ENCODE measurements at regions not wholly inside any gene's neighbourhood (a gene's known extent, or its start where the extent isn't known, plus 50 kb on each side); places are given as distances from the start of the nearest gene placed in this dataset.

- Histone ChIP-seq H3K36me3 (ENCODE audit: insufficient read depth, low read length) (no peaks in the 10 kb centered on the region), H3K9me3 (ENCODE audit: low read length) (no peaks in the 10 kb centered on the region), H3K27ac (ENCODE audit: low read length) (no peak overlapping the region), H3K9me2 (ENCODE audit: insufficient read depth, low read length) (no peaks in the 10 kb centered on the region), H3K4me3 (ENCODE audit: low read length) (no peak overlapping the region), H3F3A (ENCODE audit: insufficient read depth, low read length, poor library complexity, severe bottlenecking) (no peaks in the 10 kb centered on the region), H3K79me2 (replicated peaks; ENCODE audit: insufficient read depth, low read length) (no peaks in the 10 kb centered on the region), H2AFZ (ENCODE audit: low read depth, low read length) (no peak overlapping the region), H4K20me1 (ENCODE audit: insufficient read depth) (no peaks in the 10 kb centered on the region), H3K9ac (ENCODE audit: low read length) (no peak overlapping the region), H3K27me3 (ENCODE audit: insufficient read depth, low read depth, low read length) (no peaks in the 10 kb centered on the region), H3K4me2 (ENCODE audit: low read length) (no peak overlapping the region)
- TF ChIP-seq MXI1 (conservative IDR thresholded peaks at IDR 0.05; ENCODE audit: poor library complexity, severe bottlenecking) (no peak), CTCF (IDR thresholded peaks at IDR 0.05; ENCODE audit: poor library complexity, severe bottlenecking) (no peak), RAD21 (conservative IDR thresholded peaks at IDR 0.05) (no peak), POLR2AphosphoS5 (IDR thresholded peaks at IDR 0.05) (no peak), EP300 (conservative IDR thresholded peaks at IDR 0.05; ENCODE audit: poor library complexity, severe bottlenecking) (no peak), TAF1 (IDR thresholded peaks at IDR 0.05; ENCODE audit: low read depth) (no peak), EZH2 (IDR thresholded peaks at IDR 0.05; ENCODE audit: borderline replicate concordance, insufficient read depth, low read length, poor library complexity, severe bottlenecking) (no peak), REST (IDR thresholded peaks at IDR 0.05; ENCODE audit: borderline replicate concordance) (no peak), SMC3 (conservative IDR thresholded peaks at IDR 0.05; ENCODE audit: poor library complexity) (no peak)
Measured at GRCh38 chr7:152989889-152990380, 230.4 kb downstream of the ACTR3B start.

GRCh38 chr7:152998420-152998819 lies 238.9 kb downstream of the ACTR3B start:
- H3F3A ChIP-seq (ENCODE audit: insufficient read depth, low read length, poor library complexity, severe bottlenecking) = no peaks in the 10 kb centered on the region
- H3K9ac ChIP-seq (ENCODE audit: low read length) = no peak overlapping the region
- H3K27ac ChIP-seq (ENCODE audit: low read length) = no peak overlapping the region
- H3K79me2 ChIP-seq (replicated peaks; ENCODE audit: insufficient read depth, low read length) = no peaks in the 10 kb centered on the region
- no peaks in the 10 kb centered on the region for H3K36me3 ChIP-seq (ENCODE audit: insufficient read depth, low read length)
- H3K9me3 ChIP-seq (ENCODE audit: low read length) = no peaks in the 10 kb centered on the region
- no peaks in the 10 kb centered on the region for H3K27me3 ChIP-seq (ENCODE audit: insufficient read depth, low read depth, low read length)
- H3K9me2 ChIP-seq (ENCODE audit: insufficient read depth, low read length) = no peaks in the 10 kb centered on the region
- TF ChIP-seq EZH2 (IDR thresholded peaks at IDR 0.05; ENCODE audit: borderline replicate concordance, insufficient read depth, low read length, poor library complexity, severe bottlenecking) (no peak), REST (IDR thresholded peaks at IDR 0.05; ENCODE audit: borderline replicate concordance) (no peak), SMC3 (conservative IDR thresholded peaks at IDR 0.05; ENCODE audit: poor library complexity) (no peak), TAF1 (IDR thresholded peaks at IDR 0.05; ENCODE audit: low read depth) (no peak), EP300 (conservative IDR thresholded peaks at IDR 0.05; ENCODE audit: poor library complexity, severe bottlenecking) (no peak), RAD21 (conservative IDR thresholded peaks at IDR 0.05) (no peak), MXI1 (conservative IDR thresholded peaks at IDR 0.05; ENCODE audit: poor library complexity, severe bottlenecking) (no peak), CTCF (IDR thresholded peaks at IDR 0.05; ENCODE audit: poor library complexity, severe bottlenecking) (no peak), POLR2AphosphoS5 (IDR thresholded peaks at IDR 0.05) (no peak)
- no peak overlapping the region for H2AFZ ChIP-seq (ENCODE audit: low read depth, low read length)
- no peak overlapping the region for H3K4me3 ChIP-seq (ENCODE audit: low read length)
- no peaks in the 10 kb centered on the region for H4K20me1 ChIP-seq (ENCODE audit: insufficient read depth)
- no peak overlapping the region for H3K4me2 ChIP-seq (ENCODE audit: low read length)
